Liver (tissue), 8 donors: ENCODE measurements at regions not wholly inside any gene's neighbourhood (a gene's known extent, or its start where the extent isn't known, plus 50 kb on each side); places are given as distances from the start of the nearest gene placed in this dataset.

Source experiments
- DNase-seq: peaks from one replicate; pipeline ENCODE4 v3.0.0-alpha.2; 2017; ENCODE audit warnings: low spot score
- H3K27ac ChIP-seq, 2 donors: one replicate each; pipeline ENCODE4 v1.7.0; 2013; ENCODE audit warnings: inconsistent platforms in 2 of 2, low read length in 2 of 2, control low read depth in 1 of 2, low read depth in 1 of 2, mild to moderate bottlenecking in 1 of 2
- H3K27me3 ChIP-seq, 4 donors: one replicate each; pipeline versions ENCODE4 v1.6.1 to v1.7.0; 2013; ENCODE audit warnings: low read length in 3 of 4, inconsistent platforms in 1 of 4, mild to moderate bottlenecking in 1 of 4, moderate library complexity in 1 of 4; ENCODE audit not compliant: control insufficient read depth in 4 of 4, insufficient read depth in 4 of 4
- H3K36me3 ChIP-seq, 4 donors: one replicate each; pipeline versions ENCODE4 v1.6.1 to v1.7.0; 2013; ENCODE audit warnings: low read length in 3 of 4, mild to moderate bottlenecking in 3 of 4, low read depth in 1 of 4, moderate library complexity in 1 of 4; ENCODE audit not compliant: control insufficient read depth in 4 of 4, insufficient read depth in 3 of 4
- H3K4me1 ChIP-seq, 4 donors: one replicate each; pipeline versions ENCODE4 v1.6.1 to v1.7.0; 2013; ENCODE audit warnings: low read length in 3 of 4, mild to moderate bottlenecking in 3 of 4, moderate library complexity in 1 of 4; ENCODE audit not compliant: control insufficient read depth in 4 of 4, insufficient read depth in 4 of 4
- H3K4me3 ChIP-seq, 3 donors: one replicate each; pipeline versions ENCODE4 v1.6.1 to v1.7.0; 2013; ENCODE audit warnings: low read length in 3 of 3, control low read depth in 1 of 3, low read depth in 1 of 3, mild to moderate bottlenecking in 1 of 3
- H3K9ac ChIP-seq, 2 donors: one replicate each; pipeline ENCODE4 v1.7.0; 2013; ENCODE audit warnings: low read length in 2 of 2, mild to moderate bottlenecking in 2 of 2, moderate library complexity in 2 of 2, control low read depth in 1 of 2, low read depth in 1 of 2
- H3K9me3 ChIP-seq, 4 donors: one replicate each; pipeline versions ENCODE4 v1.6.1 to v1.7.0; 2013; ENCODE audit warnings: low read length in 3 of 4; ENCODE audit not compliant: control insufficient read depth in 4 of 4
- ATF3 ChIP-seq: IDR thresholded peaks from 2 replicates; pipeline ENCODE4 v1.6.1; 2016; ENCODE audit warnings: antibody characterized with exemption
- CTCF ChIP-seq: fragments of 150-350 bp; IDR thresholded peaks from 2 replicates; pipeline ENCODE4 v1.5.1; 2017; ENCODE audit warnings: improper control_type of control experiment, low read depth, low read length; ENCODE audit not compliant: missing input control
- FOXA1 ChIP-seq: IDR thresholded peaks from 2 replicates; pipeline ENCODE4 v1.6.1; 2016; ENCODE audit warnings: antibody characterized with exemption
- GABPA ChIP-seq, 2 donors: IDR thresholded peaks in 1 of 2; conservative IDR thresholded peaks in 1 of 2; 2 replicates each; pipeline ENCODE4 v1.6.1; 2016; ENCODE audit warnings: antibody characterized with exemption in 2 of 2, mild to moderate bottlenecking in 1 of 2, moderate library complexity in 1 of 2
- JUND ChIP-seq, 2 donors: IDR thresholded peaks; 2 replicates each; pipeline ENCODE4 v1.6.1; 2016; ENCODE audit warnings: antibody characterized with exemption in 2 of 2
- MAX ChIP-seq: IDR thresholded peaks from 2 replicates; pipeline ENCODE4 v1.6.1; 2016; ENCODE audit warnings: antibody characterized with exemption
- NR2F2 ChIP-seq: IDR thresholded peaks from 2 replicates; pipeline ENCODE4 v1.6.1; 2016; ENCODE audit warnings: antibody characterized with exemption
- RAD21 ChIP-seq, 2 donors: IDR thresholded peaks; 2 replicates each; pipeline ENCODE4 v1.6.1; 2016; ENCODE audit warnings: antibody characterized with exemption in 2 of 2, mild to moderate bottlenecking in 2 of 2
- REST ChIP-seq: IDR thresholded peaks from 2 replicates; pipeline ENCODE4 v1.6.1; 2016; ENCODE audit warnings: antibody characterized with exemption, mild to moderate bottlenecking
- TAF1 ChIP-seq: conservative IDR thresholded peaks from 2 replicates; pipeline ENCODE4 v1.6.1; 2016; ENCODE audit warnings: antibody characterized with exemption, mild to moderate bottlenecking
- ZBTB33 ChIP-seq: IDR thresholded peaks from 2 replicates; pipeline ENCODE4 v1.6.1; 2016; ENCODE audit warnings: antibody characterized with exemption
- WGBS: extraction: QIAGEN DNeasy Blood & Tissue Kit; methylation state at CpG from one replicate; pipeline ENCODE4 v1.1.7; 2013; 5-methylcytosine and 5-hydroxymethylcytosine counted together
- donor health status: healthy.
- donor health status: healthy.
- donor health status: healthy.
- donor health status: healthy.
- donor health status: healthy.

- no peak for TF ChIP-seq ATF3
These were observed 195.6 kb upstream of the ETAA1 start (continued) for GRCh38 chr2:67201521-67201920.

- Histone ChIP-seq H3K27ac (no peak overlapping the region), H3K27me3 (peaks cover 0 to 6% (median 1%) of the 10 kb centered on the region in 4 donors), H3K4me3 (no peak overlapping the region), H3K4me1 (no peaks in the 10 kb centered on the region), H3K9ac (no peak overlapping the region), H3K9me3 (no peaks in the 10 kb centered on the region), H3K36me3 (no peaks in the 10 kb centered on the region)
- 94% methylated on average over 1 of the region's 1 CpG for WGBS
- TF ChIP-seq MAX (no peak), NR2F2 (no peak), REST (no peak), JUND (IDR thresholded peaks at IDR 0.05) (no peak), ZBTB33 (no peak), FOXA1 (no peak), TAF1 (no peak), ATF3 (no peak), GABPA (IDR thresholded peaks at IDR 0.05 in 1 of 2, conservative IDR thresholded peaks at IDR 0.05 in 1 of 2) (no peak), RAD21 (IDR thresholded peaks at IDR 0.05) (no peak), CTCF (no peak)
- DNase-seq: no peak
These were observed 192.8 kb upstream of the ETAA1 start for GRCh38 chr2:67204349-67204748.

- 84% methylated on average over 3 of the region's 3 CpGs for WGBS
- peaks cover 0 to 5% (median 0%) of the 10 kb centered on the region in 4 donors for H3K27me3 ChIP-seq
- no peak for DNase-seq
- TF ChIP-seq RAD21 (IDR thresholded peaks at IDR 0.05) (no peak), FOXA1 (no peak)
- H3K9me3 ChIP-seq: no peaks in the 10 kb centered on the region
- no peaks in the 10 kb centered on the region for H3K4me1 ChIP-seq
- H3K36me3 ChIP-seq: no peaks in the 10 kb centered on the region
- H3K27ac ChIP-seq: no peak overlapping the region
- no peak overlapping the region for H3K4me3 ChIP-seq
- no peak overlapping the region for H3K9ac ChIP-seq
These were observed 188.1 kb upstream of the ETAA1 start for GRCh38 chr2:67208887-67209500.
